Peyer's patch (tissue), 4 donors: ENCODE measurements at regions not wholly inside any gene's neighbourhood (a gene's known extent, or its start where the extent isn't known, plus 50 kb on each side); places are given as distances from the start of the nearest gene placed in this dataset.

Experiments
- CTCF ChIP-seq, 6 experiments: fragments of 450-650 bp in 4 of 6; fragments of 200-600 bp in 2 of 6; sonication (generic) in 1 of 6; IDR thresholded peaks; one replicate each; pipeline ENCODE4 v1.5.1; 2017 to 2019; ENCODE audit warnings: antibody characterized with exemption in 6 of 6, mild to moderate bottlenecking in 3 of 6, moderate library complexity in 1 of 6
- POLR2A ChIP-seq, 2 donors: fragments of 450-650 bp; IDR thresholded peaks; one replicate each; pipeline ENCODE4 v1.5.1; 2017; ENCODE audit warnings: antibody characterized with exemption in 2 of 2, mild to moderate bottlenecking in 2 of 2, moderate library complexity in 2 of 2

DNA sequence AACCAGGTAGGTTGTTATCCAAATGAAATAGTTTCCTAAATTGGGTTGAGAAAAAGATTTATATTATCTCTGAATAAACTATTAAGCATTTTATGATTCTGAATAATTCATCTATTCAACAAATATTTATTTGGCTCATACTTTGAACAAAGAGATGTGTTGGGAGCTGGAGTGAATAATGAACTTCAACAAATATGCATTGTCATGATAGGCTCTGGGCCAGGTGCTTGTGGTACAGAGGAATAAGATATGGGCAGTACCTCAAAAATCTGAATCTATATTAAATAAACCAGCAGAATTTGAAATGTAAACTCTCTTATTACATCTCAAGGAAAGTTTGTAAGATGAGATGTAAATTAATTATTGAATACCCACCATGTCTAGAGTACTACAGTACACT, 75.7 kb upstream of the DCLK2 start:
- TF ChIP-seq CTCF (IDR thresholded peaks at IDR 0.05) (no peak), POLR2A (IDR thresholded peaks at IDR 0.05) (no peak)
